Stimulated activated CD4-positive, alpha-beta T cell treated with anti-CD3 and anti-CD28 coated beads, Interleukin-4, amount 100 ng/mL, for 1 hour (primary cell): ENCODE measurements at regions not wholly inside any gene's neighbourhood (a gene's known extent, or its start where the extent isn't known, plus 50 kb on each side); places are given as distances from the start of the nearest gene placed in this dataset.
A peak's percentile ranks its signal among the peaks of the same experiment; 100 is the strongest.

Source experiments
- DNase-seq: peaks from one replicate; pipeline ENCODE4 v3.0.0-alpha.2; 2020

- DNase-seq, result no peak
Observed at GRCh38 chr12:45634273-45634917, 95.1 kb upstream of the ARID2 start.

GRCh38 chr12:45637242-45637641 is 92.3 kb upstream of the ARID2 start:
- no peak for DNase-seq

- DNase-seq, result no peak
Observed at GRCh38 chr12:45637706-45638105, 91.8 kb upstream of the ARID2 start.

- DNase-seq, result no peak
Observed at GRCh38 chr12:45638386-45638785, 91.1 kb upstream of the ARID2 start.

GRCh38 chr12:45644541-45644940 is 85.0 kb upstream of the ARID2 start:
- DNase-seq, result no peak

GRCh38 chr12:45646851-45647581 is 82.5 kb upstream of the ARID2 start:
- DNase-seq, result no peak

GRCh38 chr12:45648070-45648469 is 81.4 kb upstream of the ARID2 start:
- DNase-seq, result no peak

- DNase-seq, result no peak
Observed at GRCh38 chr12:45651029-45651428, 78.5 kb upstream of the ARID2 start.

GRCh38 chr12:45654002-45654665 is 75.4 kb upstream of the ARID2 start:
- no peak for DNase-seq

GRCh38 chr12:45655186-45655585 is 74.3 kb upstream of the ARID2 start:
- peak; percentile 35 for DNase-seq

GRCh38 chr12:45655743-45656142 is 73.8 kb upstream of the ARID2 start:
- no peak for DNase-seq

- no peak for DNase-seq
Observed at GRCh38 chr12:45658020-45658419, 71.5 kb upstream of the ARID2 start.

- no peak for DNase-seq
Observed at GRCh38 chr12:45660330-45660729, 69.2 kb upstream of the ARID2 start.

- DNase-seq, result no peak
Observed at GRCh38 chr12:45663455-45663854, 66.1 kb upstream of the ARID2 start.

- no peak for DNase-seq
Observed at GRCh38 chr12:45665941-45666340, 63.6 kb upstream of the ARID2 start.

- no peak for DNase-seq
Observed at GRCh38 chr12:45666396-45666795, 63.1 kb upstream of the ARID2 start.

- DNase-seq, result no peak
Observed at GRCh38 chr12:45666816-45667215, 62.7 kb upstream of the ARID2 start.

- DNase-seq, result no peak
Observed at GRCh38 chr12:45667761-45668160, 61.7 kb upstream of the ARID2 start.

GRCh38 chr12:45668641-45669040 is 60.9 kb upstream of the ARID2 start:
- no peak for DNase-seq

- no peak for DNase-seq
Observed at GRCh38 chr12:45669093-45669492, 60.4 kb upstream of the ARID2 start.

GRCh38 chr12:45669792-45670191 is 59.7 kb upstream of the ARID2 start:
- no peak for DNase-seq

- no peak for DNase-seq
Observed at GRCh38 chr12:45670346-45671065, 59.0 kb upstream of the ARID2 start.

- DNase-seq, result no peak
Observed at GRCh38 chr12:45671254-45671653, 58.3 kb upstream of the ARID2 start.
